IMR-90 (cell line): ENCODE measurements at regions not wholly inside any gene's neighbourhood (a gene's known extent, or its start where the extent isn't known, plus 50 kb on each side); places are given as distances from the start of the nearest gene placed in this dataset.

Experiments used
- ATAC-seq: fragments of 200-7000 bp; cut with Tn5 transposase; 2 replicates; pipeline ENCODE4 v1.9.1; 2020; ENCODE audit warnings: low read depth, mild to moderate bottlenecking, moderate library complexity
- BruUV-seq: library from RNA; stranded (reverse); fragments of 400-500 nt; replicated peaks from 2 replicates; lab custom pipeline; 2021; lab: Mats Ljungman, UMichigan
- CTCF ChIA-PET: fragments of 300-600 bp; formaldehyde crosslinking; extraction: SDS; loops from one replicate; lab custom pipeline; 2021; ENCODE audit warnings: antibody characterized with exemption; lab: Yijun Ruan, JAX
- POLR2A ChIA-PET: fragments of 300-600 bp; sonication (Branson Sonifier 250); formaldehyde crosslinking; loops from one replicate; lab custom pipeline; 2022; ENCODE audit warnings: antibody characterized with exemption; ENCODE audit not compliant: unreplicated experiment; lab: Charles Lee
- DNase-seq: peaks from one replicate; pipeline ENCODE4 v3.0.0; 2013
- H2AFZ ChIP-seq: replicated peaks from 2 replicates; pipeline ENCODE3; 2013; ENCODE audit warnings: low read length, mild to moderate bottlenecking; ENCODE audit not compliant: poor library complexity
- H2AK5ac ChIP-seq: 2 replicates; pipeline ENCODE4 v1.6.1; 2013; ENCODE audit warnings: low read depth, low read length, inconsistent platforms
- H2AK9ac ChIP-seq: replicated peaks from 2 replicates; pipeline ENCODE3; 2013; ENCODE audit warnings: mild to moderate bottlenecking, low read depth, low read length, moderate library complexity; ENCODE audit not compliant: poor library complexity
- H2BK120ac ChIP-seq: 2 replicates; pipeline ENCODE4 v1.6.1; 2013; ENCODE audit warnings: low read depth, low read length, inconsistent platforms
- H2BK15ac ChIP-seq: 3 replicates; pipeline ENCODE4 v1.6.1; 2013; ENCODE audit warnings: low read depth, low read length, inconsistent platforms
- H2BK20ac ChIP-seq: 2 replicates; pipeline ENCODE4 v1.6.1; 2013; ENCODE audit warnings: low read depth, mild to moderate bottlenecking, inconsistent platforms, low read length, moderate library complexity
- H2BK5ac ChIP-seq: 2 replicates; pipeline ENCODE4 v1.6.1; 2013; ENCODE audit warnings: mild to moderate bottlenecking, low read depth, low read length, inconsistent platforms; ENCODE audit not compliant: poor library complexity, severe bottlenecking
- H3K14ac ChIP-seq: replicated peaks from 2 replicates; pipeline ENCODE4 v1.6.1; 2013; ENCODE audit warnings: low read depth, low read length, inconsistent platforms
- H3K18ac ChIP-seq: 2 replicates; pipeline ENCODE4 v1.6.1; 2013; ENCODE audit warnings: low read depth, low read length, control low read depth
- H3K23ac ChIP-seq: 2 replicates; pipeline ENCODE4 v1.6.1; 2013; ENCODE audit warnings: low read depth, low read length, inconsistent platforms
- H3K27ac ChIP-seq: 2 replicates; pipeline ENCODE4 v1.5.1; 2013; ENCODE audit warnings: mild to moderate bottlenecking, control low read depth, low read length; ENCODE audit not compliant: insufficient read depth
- H3K27me3 ChIP-seq: 2 replicates; pipeline ENCODE4 v1.6.1; 2013; ENCODE audit warnings: low read length; ENCODE audit not compliant: control insufficient read depth, insufficient read depth
- H3K36me3 ChIP-seq: 2 replicates; pipeline ENCODE4 v1.6.1; 2013; ENCODE audit warnings: low read length, mixed read lengths; ENCODE audit not compliant: control insufficient read depth, insufficient read depth
- H3K4ac ChIP-seq: 2 replicates; pipeline ENCODE4 v1.6.1; 2013; ENCODE audit warnings: low read depth, low read length, inconsistent platforms
- H3K4me1 ChIP-seq: 2 replicates; pipeline ENCODE4 v1.6.1; 2013; ENCODE audit warnings: low read length, mixed read lengths; ENCODE audit not compliant: control insufficient read depth, insufficient read depth
- H3K4me2 ChIP-seq: 2 replicates; pipeline ENCODE4 v1.6.1; 2013; ENCODE audit warnings: low read depth, mild to moderate bottlenecking, control low read depth, low read length, moderate library complexity
- H3K4me3 ChIP-seq: 2 replicates; pipeline ENCODE4 v1.5.1; 2013; ENCODE audit warnings: low read depth, mild to moderate bottlenecking, control low read depth, low read length, moderate library complexity; ENCODE audit not compliant: insufficient read depth
- H3K56ac ChIP-seq: 2 replicates; pipeline ENCODE4 v1.6.1; 2013; ENCODE audit warnings: low read length, inconsistent platforms; ENCODE audit not compliant: insufficient read depth; ENCODE audit errors: extremely low read depth
- H3K79me1 ChIP-seq, 2 experiments: 2 replicates each; pipeline ENCODE4 v1.6.1; 2013; ENCODE audit warnings: low read length in 2 of 2, inconsistent platforms in 1 of 2, low read depth in 1 of 2
- H3K9ac ChIP-seq: 2 replicates; pipeline ENCODE4 v1.6.1; 2013; ENCODE audit warnings: low read depth, low read length, control low read depth
- H3K9me1 ChIP-seq: 2 replicates; pipeline ENCODE4 v1.6.1; 2013; ENCODE audit warnings: low read length, inconsistent platforms; ENCODE audit not compliant: insufficient read depth
- H3K9me3 ChIP-seq: 2 replicates; pipeline ENCODE4 v1.6.1; 2013; ENCODE audit warnings: low read length; ENCODE audit not compliant: control insufficient read depth, insufficient read depth
- H4K20me1 ChIP-seq: 2 replicates; pipeline ENCODE4 v1.6.1; 2013; ENCODE audit warnings: low read length, inconsistent platforms; ENCODE audit not compliant: insufficient read depth
- H4K5ac ChIP-seq: 2 replicates; pipeline ENCODE4 v1.6.1; 2013; ENCODE audit warnings: mild to moderate bottlenecking, low read depth, low read length, control low read depth
- H4K8ac ChIP-seq, 2 experiments: 2 replicates each; pipeline ENCODE4 v1.6.1; 2013; ENCODE audit warnings: low read depth in 2 of 2, low read length in 2 of 2, control low read depth in 1 of 2, inconsistent platforms in 1 of 2
- H4K91ac ChIP-seq: 2 replicates; pipeline ENCODE4 v1.6.1; 2013; ENCODE audit warnings: low read depth, low read length, inconsistent platforms; ENCODE audit not compliant: insufficient read depth
- BHLHE40 ChIP-seq: fragments of 150-350 bp; IDR thresholded peaks from 2 replicates; pipeline ENCODE4 v1.6.1; 2016; ENCODE audit warnings: mild to moderate bottlenecking, low read depth, low read length
- CEBPB ChIP-seq: IDR thresholded peaks from 2 replicates; pipeline ENCODE4 v1.6.1; 2012; ENCODE audit warnings: low read depth, low read length, improper control_type of control experiment
- CHD1 ChIP-seq: IDR thresholded peaks from 2 replicates; pipeline ENCODE4 v1.6.1; 2012; ENCODE audit warnings: low read depth, low read length, improper control_type of control experiment
- FOS ChIP-seq: fragments of 150-350 bp; IDR thresholded peaks from 2 replicates; pipeline ENCODE4 v1.6.1; 2016; ENCODE audit warnings: low read depth, low read length
- MAFK ChIP-seq: IDR thresholded peaks from 2 replicates; pipeline ENCODE4 v1.6.1; 2012; ENCODE audit warnings: low read depth, low read length, improper control_type of control experiment
- MAZ ChIP-seq: IDR thresholded peaks from 2 replicates; pipeline ENCODE4 v1.6.1; 2012; ENCODE audit warnings: low read depth, mild to moderate bottlenecking, low read length, improper control_type of control experiment, moderate library complexity, borderline replicate concordance
- MXI1 ChIP-seq: IDR thresholded peaks from 2 replicates; pipeline ENCODE4 v1.6.1; 2012; ENCODE audit warnings: low read depth, mild to moderate bottlenecking, low read length, moderate library complexity, borderline replicate concordance
- NFE2L2 ChIP-seq: fragments of 150-350 bp; IDR thresholded peaks from 2 replicates; pipeline ENCODE4 v1.6.1; 2016; ENCODE audit warnings: low read depth, mild to moderate bottlenecking, low read length
- POLR2A ChIP-seq: IDR thresholded peaks from 2 replicates; pipeline ENCODE4 v1.6.1; 2012; ENCODE audit warnings: mild to moderate bottlenecking, low read depth, low read length
- RAD21 ChIP-seq: IDR thresholded peaks from 2 replicates; pipeline ENCODE4 v1.6.1; 2012; ENCODE audit warnings: low read length, improper control_type of control experiment
- RCOR1 ChIP-seq: IDR thresholded peaks from 2 replicates; pipeline ENCODE4 v1.6.1; 2012; ENCODE audit warnings: mild to moderate bottlenecking, low read length, improper control_type of control experiment; ENCODE audit not compliant: insufficient replicate concordance
- RFX5 ChIP-seq: IDR thresholded peaks from 2 replicates; pipeline ENCODE4 v1.8.0; 2012; ENCODE audit warnings: low read depth, mild to moderate bottlenecking, low read length, moderate library complexity
- SMC3 ChIP-seq: fragments of 150-350 bp; IDR thresholded peaks from 2 replicates; pipeline ENCODE4 v1.6.1; 2016; ENCODE audit warnings: low read depth, mild to moderate bottlenecking, antibody characterized with exemption, low read length, moderate library complexity
- WGBS, 2 experiments: methylation state at CpG; one replicate each; pipeline versions ENCODE4 v1.1.5 to v1.1.7; 2013; ENCODE audit warnings: missing lambda C conversion rate in 2 of 2; ENCODE audit not compliant: insufficient read length in 1 of 2; ENCODE audit errors: extremely low coverage in 2 of 2; 5-methylcytosine and 5-hydroxymethylcytosine counted together
- dilution Hi-C: fragments of 300-500 bp; cut with HindIII; formaldehyde crosslinking; loops from one replicate; pipeline ENCODE4 v1.14.3; 2018; ENCODE audit warnings: low sequenced_read_pairs; ENCODE audit not compliant: unreplicated experiment
- in situ Hi-C: fragments of 300-500 bp; cut with MboI; formaldehyde crosslinking; loops from 3 replicates; pipeline ENCODE4 v1.14.3; 2019; ENCODE audit warnings: low sequenced_read_pairs, inconsistent platforms, mixed read lengths
- intact Hi-C: fragments of 100-400 bp; cut with micrococcal nuclease; formaldehyde crosslinking; loops from 2 replicates; pipeline ENCODE4 v1.10.0; 2022
- TF ChIP-seq, protein P1 (sequence below): fragments of 150-350 bp; IDR thresholded peaks from 2 replicates; pipeline ENCODE4 v1.6.1; 2017; ENCODE audit warnings: mild to moderate bottlenecking, antibody characterized with exemption, low read length, low read depth
- TF ChIP-seq, protein P2 (sequence below): fragments of 150-350 bp; IDR thresholded peaks from 2 replicates; pipeline ENCODE4 v1.6.1; 2016; ENCODE audit warnings: low read depth, mild to moderate bottlenecking, low read length, moderate library complexity, borderline replicate concordance
- TF ChIP-seq, protein P3 (sequence below): conservative IDR thresholded peaks from 2 replicates; pipeline ENCODE4 v1.5.1; 2012; ENCODE audit warnings: mild to moderate bottlenecking, low read depth, low read length, improper control_type of control experiment

DNA sequence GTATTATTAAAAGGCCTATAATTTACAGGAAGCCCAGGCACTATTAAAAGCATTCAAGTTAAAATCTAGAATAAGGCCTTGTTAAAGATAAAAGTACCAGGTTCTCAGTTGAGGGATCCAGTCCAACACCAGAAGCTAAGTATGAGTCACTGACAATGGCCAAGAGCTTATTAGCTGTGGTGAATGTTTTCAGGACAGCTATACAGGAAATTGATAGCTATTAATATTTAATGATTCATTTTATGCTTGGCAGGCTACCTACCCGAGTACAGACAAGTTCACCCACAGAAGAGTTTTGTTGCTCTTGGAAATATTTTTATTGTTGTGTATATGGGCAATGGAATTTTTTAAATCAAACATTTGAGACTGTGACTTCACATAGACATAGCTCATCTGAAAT lies 729.6 kb upstream of the ZNF804A start:
- CTCF ChIA-PET = no interaction called here

More for the DNA sequence above, 729.6 kb upstream of the ZNF804A start:
- Histone ChIP-seq H3K79me1 (no peaks in the 10 kb centered on the region), H2BK5ac (no peak overlapping the region), H3K56ac (no peak overlapping the region), H3K4me3 (no peak overlapping the region), H2BK20ac (no peak overlapping the region), H3K36me3 (no peaks in the 10 kb centered on the region), H2AK9ac (no peak overlapping the region), H3K23ac (no peak overlapping the region), H3K27me3 (no peaks in the 10 kb centered on the region), H4K8ac (no peak overlapping the region), H3K4ac (no peak overlapping the region), H2BK120ac (no peak overlapping the region), H3K9ac (no peak overlapping the region), H3K9me1 (no peaks in the 10 kb centered on the region), H2AK5ac (no peak overlapping the region), H3K27ac (no peak overlapping the region), H3K4me1 (no peaks in the 10 kb centered on the region), H4K91ac (no peak overlapping the region), H2BK15ac (no peak overlapping the region), H3K14ac (no peak overlapping the region), H3K18ac (no peak overlapping the region), H2AFZ (no peak overlapping the region), H3K4me2 (no peak overlapping the region), H4K20me1 (no peaks in the 10 kb centered on the region), H3K9me3 (peaks cover 2% of the 10 kb centered on the region; the same call in 1 of the 2 replicates), H4K5ac (no peak overlapping the region)
- no CpG with 5 or more reads among the region's 1 CpG for WGBS, 2 experiments
- dilution Hi-C loops (no loop called here), in situ Hi-C loops (no loop called here), intact Hi-C loops (no loop called here)
- POLR2A ChIA-PET = no interaction called here
- BruUV-seq = no TSS peak
- ATAC-seq = no peak
- no peak for DNase-seq
- TF ChIP-seq MAZ (no peak), RFX5 (no peak), BHLHE40 (no peak), NFE2L2 (no peak), CEBPB (no peak), POLR2A (no peak), MXI1 (no peak), FOS (no peak), CHD1 (no peak), RAD21 (no peak), RCOR1 (no peak), SMC3 (no peak), MAFK (no peak)
- TF ChIP-seq, protein P1, sequence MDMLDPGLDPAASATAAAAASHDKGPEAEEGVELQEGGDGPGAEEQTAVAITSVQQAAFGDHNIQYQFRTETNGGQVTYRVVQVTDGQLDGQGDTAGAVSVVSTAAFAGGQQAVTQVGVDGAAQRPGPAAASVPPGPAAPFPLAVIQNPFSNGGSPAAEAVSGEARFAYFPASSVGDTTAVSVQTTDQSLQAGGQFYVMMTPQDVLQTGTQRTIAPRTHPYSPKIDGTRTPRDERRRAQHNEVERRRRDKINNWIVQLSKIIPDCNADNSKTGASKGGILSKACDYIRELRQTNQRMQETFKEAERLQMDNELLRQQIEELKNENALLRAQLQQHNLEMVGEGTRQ = no peak
- TF ChIP-seq, protein P2, sequence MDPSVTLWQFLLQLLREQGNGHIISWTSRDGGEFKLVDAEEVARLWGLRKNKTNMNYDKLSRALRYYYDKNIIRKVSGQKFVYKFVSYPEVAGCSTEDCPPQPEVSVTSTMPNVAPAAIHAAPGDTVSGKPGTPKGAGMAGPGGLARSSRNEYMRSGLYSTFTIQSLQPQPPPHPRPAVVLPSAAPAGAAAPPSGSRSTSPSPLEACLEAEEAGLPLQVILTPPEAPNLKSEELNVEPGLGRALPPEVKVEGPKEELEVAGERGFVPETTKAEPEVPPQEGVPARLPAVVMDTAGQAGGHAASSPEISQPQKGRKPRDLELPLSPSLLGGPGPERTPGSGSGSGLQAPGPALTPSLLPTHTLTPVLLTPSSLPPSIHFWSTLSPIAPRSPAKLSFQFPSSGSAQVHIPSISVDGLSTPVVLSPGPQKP = no peak
- TF ChIP-seq, protein P3, sequence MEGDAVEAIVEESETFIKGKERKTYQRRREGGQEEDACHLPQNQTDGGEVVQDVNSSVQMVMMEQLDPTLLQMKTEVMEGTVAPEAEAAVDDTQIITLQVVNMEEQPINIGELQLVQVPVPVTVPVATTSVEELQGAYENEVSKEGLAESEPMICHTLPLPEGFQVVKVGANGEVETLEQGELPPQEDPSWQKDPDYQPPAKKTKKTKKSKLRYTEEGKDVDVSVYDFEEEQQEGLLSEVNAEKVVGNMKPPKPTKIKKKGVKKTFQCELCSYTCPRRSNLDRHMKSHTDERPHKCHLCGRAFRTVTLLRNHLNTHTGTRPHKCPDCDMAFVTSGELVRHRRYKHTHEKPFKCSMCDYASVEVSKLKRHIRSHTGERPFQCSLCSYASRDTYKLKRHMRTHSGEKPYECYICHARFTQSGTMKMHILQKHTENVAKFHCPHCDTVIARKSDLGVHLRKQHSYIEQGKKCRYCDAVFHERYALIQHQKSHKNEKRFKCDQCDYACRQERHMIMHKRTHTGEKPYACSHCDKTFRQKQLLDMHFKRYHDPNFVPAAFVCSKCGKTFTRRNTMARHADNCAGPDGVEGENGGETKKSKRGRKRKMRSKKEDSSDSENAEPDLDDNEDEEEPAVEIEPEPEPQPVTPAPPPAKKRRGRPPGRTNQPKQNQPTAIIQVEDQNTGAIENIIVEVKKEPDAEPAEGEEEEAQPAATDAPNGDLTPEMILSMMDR = no peak
